IMR-90 (cell line): ENCODE measurements at regions not wholly inside any gene's neighbourhood (a gene's known extent, or its start where the extent isn't known, plus 50 kb on each side); places are given as distances from the start of the nearest gene placed in this dataset.

Experiments used
- ATAC-seq: fragments of 200-7000 bp; cut with Tn5 transposase; 2 replicates; pipeline ENCODE4 v1.9.1; 2020; ENCODE audit warnings: low read depth, mild to moderate bottlenecking, moderate library complexity
- BruUV-seq: library from RNA; stranded (reverse); fragments of 400-500 nt; replicated peaks from 2 replicates; lab custom pipeline; 2021; lab: Mats Ljungman, UMichigan
- CTCF ChIA-PET: fragments of 300-600 bp; formaldehyde crosslinking; extraction: SDS; loops from one replicate; lab custom pipeline; 2021; ENCODE audit warnings: antibody characterized with exemption; lab: Yijun Ruan, JAX
- POLR2A ChIA-PET: fragments of 300-600 bp; sonication (Branson Sonifier 250); formaldehyde crosslinking; loops from one replicate; lab custom pipeline; 2022; ENCODE audit warnings: antibody characterized with exemption; ENCODE audit not compliant: unreplicated experiment; lab: Charles Lee
- DNase-seq: peaks from one replicate; pipeline ENCODE4 v3.0.0; 2013
- H2AFZ ChIP-seq: replicated peaks from 2 replicates; pipeline ENCODE3; 2013; ENCODE audit warnings: low read length, mild to moderate bottlenecking; ENCODE audit not compliant: poor library complexity
- H2AK5ac ChIP-seq: 2 replicates; pipeline ENCODE4 v1.6.1; 2013; ENCODE audit warnings: low read depth, low read length, inconsistent platforms
- H2AK9ac ChIP-seq: replicated peaks from 2 replicates; pipeline ENCODE3; 2013; ENCODE audit warnings: mild to moderate bottlenecking, low read depth, low read length, moderate library complexity; ENCODE audit not compliant: poor library complexity
- H2BK120ac ChIP-seq: 2 replicates; pipeline ENCODE4 v1.6.1; 2013; ENCODE audit warnings: low read depth, low read length, inconsistent platforms
- H2BK15ac ChIP-seq: 3 replicates; pipeline ENCODE4 v1.6.1; 2013; ENCODE audit warnings: low read depth, low read length, inconsistent platforms
- H2BK20ac ChIP-seq: 2 replicates; pipeline ENCODE4 v1.6.1; 2013; ENCODE audit warnings: low read depth, mild to moderate bottlenecking, inconsistent platforms, low read length, moderate library complexity
- H2BK5ac ChIP-seq: 2 replicates; pipeline ENCODE4 v1.6.1; 2013; ENCODE audit warnings: mild to moderate bottlenecking, low read depth, low read length, inconsistent platforms; ENCODE audit not compliant: poor library complexity, severe bottlenecking
- H3K14ac ChIP-seq: replicated peaks from 2 replicates; pipeline ENCODE4 v1.6.1; 2013; ENCODE audit warnings: low read depth, low read length, inconsistent platforms
- H3K18ac ChIP-seq: 2 replicates; pipeline ENCODE4 v1.6.1; 2013; ENCODE audit warnings: low read depth, low read length, control low read depth
- H3K23ac ChIP-seq: 2 replicates; pipeline ENCODE4 v1.6.1; 2013; ENCODE audit warnings: low read depth, low read length, inconsistent platforms
- H3K27ac ChIP-seq: 2 replicates; pipeline ENCODE4 v1.5.1; 2013; ENCODE audit warnings: mild to moderate bottlenecking, control low read depth, low read length; ENCODE audit not compliant: insufficient read depth
- H3K27me3 ChIP-seq: 2 replicates; pipeline ENCODE4 v1.6.1; 2013; ENCODE audit warnings: low read length; ENCODE audit not compliant: control insufficient read depth, insufficient read depth
- H3K36me3 ChIP-seq: 2 replicates; pipeline ENCODE4 v1.6.1; 2013; ENCODE audit warnings: low read length, mixed read lengths; ENCODE audit not compliant: control insufficient read depth, insufficient read depth
- H3K4ac ChIP-seq: 2 replicates; pipeline ENCODE4 v1.6.1; 2013; ENCODE audit warnings: low read depth, low read length, inconsistent platforms
- H3K4me1 ChIP-seq: 2 replicates; pipeline ENCODE4 v1.6.1; 2013; ENCODE audit warnings: low read length, mixed read lengths; ENCODE audit not compliant: control insufficient read depth, insufficient read depth
- H3K4me2 ChIP-seq: 2 replicates; pipeline ENCODE4 v1.6.1; 2013; ENCODE audit warnings: low read depth, mild to moderate bottlenecking, control low read depth, low read length, moderate library complexity
- H3K4me3 ChIP-seq: 2 replicates; pipeline ENCODE4 v1.5.1; 2013; ENCODE audit warnings: low read depth, mild to moderate bottlenecking, control low read depth, low read length, moderate library complexity; ENCODE audit not compliant: insufficient read depth
- H3K56ac ChIP-seq: 2 replicates; pipeline ENCODE4 v1.6.1; 2013; ENCODE audit warnings: low read length, inconsistent platforms; ENCODE audit not compliant: insufficient read depth; ENCODE audit errors: extremely low read depth
- H3K79me1 ChIP-seq, 2 experiments: 2 replicates each; pipeline ENCODE4 v1.6.1; 2013; ENCODE audit warnings: low read length in 2 of 2, inconsistent platforms in 1 of 2, low read depth in 1 of 2
- H3K9ac ChIP-seq: 2 replicates; pipeline ENCODE4 v1.6.1; 2013; ENCODE audit warnings: low read depth, low read length, control low read depth
- H3K9me1 ChIP-seq: 2 replicates; pipeline ENCODE4 v1.6.1; 2013; ENCODE audit warnings: low read length, inconsistent platforms; ENCODE audit not compliant: insufficient read depth
- H3K9me3 ChIP-seq: 2 replicates; pipeline ENCODE4 v1.6.1; 2013; ENCODE audit warnings: low read length; ENCODE audit not compliant: control insufficient read depth, insufficient read depth
- H4K20me1 ChIP-seq: 2 replicates; pipeline ENCODE4 v1.6.1; 2013; ENCODE audit warnings: low read length, inconsistent platforms; ENCODE audit not compliant: insufficient read depth
- H4K5ac ChIP-seq: 2 replicates; pipeline ENCODE4 v1.6.1; 2013; ENCODE audit warnings: mild to moderate bottlenecking, low read depth, low read length, control low read depth
- H4K8ac ChIP-seq, 2 experiments: 2 replicates each; pipeline ENCODE4 v1.6.1; 2013; ENCODE audit warnings: low read depth in 2 of 2, low read length in 2 of 2, control low read depth in 1 of 2, inconsistent platforms in 1 of 2
- H4K91ac ChIP-seq: 2 replicates; pipeline ENCODE4 v1.6.1; 2013; ENCODE audit warnings: low read depth, low read length, inconsistent platforms; ENCODE audit not compliant: insufficient read depth
- BHLHE40 ChIP-seq: fragments of 150-350 bp; IDR thresholded peaks from 2 replicates; pipeline ENCODE4 v1.6.1; 2016; ENCODE audit warnings: mild to moderate bottlenecking, low read depth, low read length
- CEBPB ChIP-seq: IDR thresholded peaks from 2 replicates; pipeline ENCODE4 v1.6.1; 2012; ENCODE audit warnings: low read depth, low read length, improper control_type of control experiment
- CHD1 ChIP-seq: IDR thresholded peaks from 2 replicates; pipeline ENCODE4 v1.6.1; 2012; ENCODE audit warnings: low read depth, low read length, improper control_type of control experiment
- CTCF ChIP-seq: conservative IDR thresholded peaks from 2 replicates; pipeline ENCODE4 v1.5.1; 2012; ENCODE audit warnings: mild to moderate bottlenecking, low read depth, low read length, improper control_type of control experiment
- FOS ChIP-seq: fragments of 150-350 bp; IDR thresholded peaks from 2 replicates; pipeline ENCODE4 v1.6.1; 2016; ENCODE audit warnings: low read depth, low read length
- MAFK ChIP-seq: IDR thresholded peaks from 2 replicates; pipeline ENCODE4 v1.6.1; 2012; ENCODE audit warnings: low read depth, low read length, improper control_type of control experiment
- MAZ ChIP-seq: IDR thresholded peaks from 2 replicates; pipeline ENCODE4 v1.6.1; 2012; ENCODE audit warnings: low read depth, mild to moderate bottlenecking, low read length, improper control_type of control experiment, moderate library complexity, borderline replicate concordance
- NFE2L2 ChIP-seq: fragments of 150-350 bp; IDR thresholded peaks from 2 replicates; pipeline ENCODE4 v1.6.1; 2016; ENCODE audit warnings: low read depth, mild to moderate bottlenecking, low read length
- POLR2A ChIP-seq: IDR thresholded peaks from 2 replicates; pipeline ENCODE4 v1.6.1; 2012; ENCODE audit warnings: mild to moderate bottlenecking, low read depth, low read length
- RAD21 ChIP-seq: IDR thresholded peaks from 2 replicates; pipeline ENCODE4 v1.6.1; 2012; ENCODE audit warnings: low read length, improper control_type of control experiment
- RCOR1 ChIP-seq: IDR thresholded peaks from 2 replicates; pipeline ENCODE4 v1.6.1; 2012; ENCODE audit warnings: mild to moderate bottlenecking, low read length, improper control_type of control experiment; ENCODE audit not compliant: insufficient replicate concordance
- RFX5 ChIP-seq: IDR thresholded peaks from 2 replicates; pipeline ENCODE4 v1.8.0; 2012; ENCODE audit warnings: low read depth, mild to moderate bottlenecking, low read length, moderate library complexity
- SMC3 ChIP-seq: fragments of 150-350 bp; IDR thresholded peaks from 2 replicates; pipeline ENCODE4 v1.6.1; 2016; ENCODE audit warnings: low read depth, mild to moderate bottlenecking, antibody characterized with exemption, low read length, moderate library complexity
- WGBS, 2 experiments: methylation state at CpG; one replicate each; pipeline versions ENCODE4 v1.1.5 to v1.1.7; 2013; ENCODE audit warnings: missing lambda C conversion rate in 2 of 2; ENCODE audit not compliant: insufficient read length in 1 of 2; ENCODE audit errors: extremely low coverage in 2 of 2; 5-methylcytosine and 5-hydroxymethylcytosine counted together
- dilution Hi-C: fragments of 300-500 bp; cut with HindIII; formaldehyde crosslinking; loops from one replicate; pipeline ENCODE4 v1.14.3; 2018; ENCODE audit warnings: low sequenced_read_pairs; ENCODE audit not compliant: unreplicated experiment
- in situ Hi-C: fragments of 300-500 bp; cut with MboI; formaldehyde crosslinking; loops from 3 replicates; pipeline ENCODE4 v1.14.3; 2019; ENCODE audit warnings: low sequenced_read_pairs, inconsistent platforms, mixed read lengths
- intact Hi-C: fragments of 100-400 bp; cut with micrococcal nuclease; formaldehyde crosslinking; loops from 2 replicates; pipeline ENCODE4 v1.10.0; 2022
- TF ChIP-seq, protein P1 (sequence below): fragments of 150-350 bp; IDR thresholded peaks from 2 replicates; pipeline ENCODE4 v1.6.1; 2017; ENCODE audit warnings: mild to moderate bottlenecking, antibody characterized with exemption, low read length, low read depth
- TF ChIP-seq, protein P2 (sequence below): fragments of 150-350 bp; IDR thresholded peaks from 2 replicates; pipeline ENCODE4 v1.6.1; 2016; ENCODE audit warnings: low read depth, mild to moderate bottlenecking, low read length, moderate library complexity, borderline replicate concordance

GRCh38 chr15:77769700-77770099 is 137.0 kb upstream of the LINGO1 start:
- Histone ChIP-seq H4K91ac (no peak overlapping the region), H3K23ac (no peak overlapping the region), H2AK9ac (no peak overlapping the region), H3K4me3 (no peak overlapping the region), H3K56ac (no peak overlapping the region), H3K79me1 (no peaks in the 10 kb centered on the region), H2AFZ (no peak overlapping the region), H2BK5ac (no peak overlapping the region), H2BK120ac (no peak overlapping the region), H4K20me1 (no peaks in the 10 kb centered on the region), H2BK20ac (no peak overlapping the region), H3K27me3 (peaks cover 49% of the 10 kb centered on the region), H3K27ac (no peak overlapping the region), H2AK5ac (no peak overlapping the region), H2BK15ac (no peak overlapping the region), H3K9me1 (no peaks in the 10 kb centered on the region), H3K4ac (no peak overlapping the region), H3K4me1 (no peaks in the 10 kb centered on the region), H3K36me3 (no peaks in the 10 kb centered on the region), H3K14ac (no peak overlapping the region), H3K18ac (no peak overlapping the region), H3K9ac (no peak overlapping the region), H3K4me2 (no peak overlapping the region), H4K5ac (no peak overlapping the region), H4K8ac (no peak overlapping the region), H3K9me3 (no peaks in the 10 kb centered on the region)
- in situ Hi-C loops, result no loop called here
- no TSS peak for BruUV-seq
- intact Hi-C loops, result no loop called here
- WGBS, 2 experiments, result 55% methylated on average over 5 of the region's 7 CpGs; no CpG with 5 or more reads in 1 of the 2 experiments
- ChIA-PET POLR2A (no interaction called here), CTCF (no interaction called here)
- TF ChIP-seq NFE2L2, result no peak
- no peak for TF ChIP-seq RAD21
- TF ChIP-seq FOS, result no peak
- no peak for TF ChIP-seq CEBPB
- TF ChIP-seq RCOR1, result no peak
- TF ChIP-seq, protein P1, sequence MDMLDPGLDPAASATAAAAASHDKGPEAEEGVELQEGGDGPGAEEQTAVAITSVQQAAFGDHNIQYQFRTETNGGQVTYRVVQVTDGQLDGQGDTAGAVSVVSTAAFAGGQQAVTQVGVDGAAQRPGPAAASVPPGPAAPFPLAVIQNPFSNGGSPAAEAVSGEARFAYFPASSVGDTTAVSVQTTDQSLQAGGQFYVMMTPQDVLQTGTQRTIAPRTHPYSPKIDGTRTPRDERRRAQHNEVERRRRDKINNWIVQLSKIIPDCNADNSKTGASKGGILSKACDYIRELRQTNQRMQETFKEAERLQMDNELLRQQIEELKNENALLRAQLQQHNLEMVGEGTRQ, result no peak
- TF ChIP-seq BHLHE40, result no peak
- TF ChIP-seq RFX5, result no peak
- no peak for TF ChIP-seq MAFK
- TF ChIP-seq CHD1, result no peak
- TF ChIP-seq MAZ, result no peak
- TF ChIP-seq, protein P2, sequence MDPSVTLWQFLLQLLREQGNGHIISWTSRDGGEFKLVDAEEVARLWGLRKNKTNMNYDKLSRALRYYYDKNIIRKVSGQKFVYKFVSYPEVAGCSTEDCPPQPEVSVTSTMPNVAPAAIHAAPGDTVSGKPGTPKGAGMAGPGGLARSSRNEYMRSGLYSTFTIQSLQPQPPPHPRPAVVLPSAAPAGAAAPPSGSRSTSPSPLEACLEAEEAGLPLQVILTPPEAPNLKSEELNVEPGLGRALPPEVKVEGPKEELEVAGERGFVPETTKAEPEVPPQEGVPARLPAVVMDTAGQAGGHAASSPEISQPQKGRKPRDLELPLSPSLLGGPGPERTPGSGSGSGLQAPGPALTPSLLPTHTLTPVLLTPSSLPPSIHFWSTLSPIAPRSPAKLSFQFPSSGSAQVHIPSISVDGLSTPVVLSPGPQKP, result no peak
- no peak for TF ChIP-seq POLR2A
- no peak for TF ChIP-seq CTCF
- no peak for TF ChIP-seq SMC3
- no peak for DNase-seq
- ATAC-seq, result no peak
- dilution Hi-C loops, result no loop called here
